KMS-11 (cell line): ENCODE measurements at regions not wholly inside any gene's neighbourhood (a gene's known extent, or its start where the extent isn't known, plus 50 kb on each side); places are given as distances from the start of the nearest gene placed in this dataset.

ENCODE experiments used
- H2AFZ ChIP-seq: fragments of 200-600 bp; sonication (generic); 2 replicates; pipeline ENCODE4 v1.6.1; 2016; ENCODE audit warnings: antibody characterized with exemption, mixed run types, low read depth
- H3K27ac ChIP-seq: fragments of 200-600 bp; sonication (generic); 2 replicates; pipeline ENCODE4 v1.6.1; 2016; ENCODE audit warnings: mild to moderate bottlenecking, mixed run types
- H3K27me3 ChIP-seq: fragments of 200-600 bp; sonication (generic); 2 replicates; pipeline ENCODE4 v1.6.1; 2017; ENCODE audit warnings: mild to moderate bottlenecking, low read depth, mixed run types, moderate library complexity; ENCODE audit not compliant: insufficient read depth
- H3K36me3 ChIP-seq: fragments of 200-600 bp; sonication (generic); 2 replicates; pipeline ENCODE4 v1.6.1; 2017; ENCODE audit warnings: mild to moderate bottlenecking, mixed run types; ENCODE audit not compliant: insufficient read depth
- H3K4me1 ChIP-seq: fragments of 200-600 bp; sonication (generic); 2 replicates; pipeline ENCODE4 v1.6.1; 2016; ENCODE audit warnings: mild to moderate bottlenecking, low read depth, mixed run types; ENCODE audit not compliant: poor library complexity, severe bottlenecking
- H3K4me2 ChIP-seq: fragments of 200-600 bp; sonication (generic); 2 replicates; pipeline ENCODE4 v1.7.0; 2016; ENCODE audit warnings: mild to moderate bottlenecking, mixed run types
- H3K4me3 ChIP-seq: fragments of 200-600 bp; sonication (generic); IDR thresholded peaks from 2 replicates; pipeline ENCODE4 v1.6.1; 2017; ENCODE audit warnings: low read depth, low read length, mixed read lengths; ENCODE audit not compliant: insufficient read depth
- H3K79me2 ChIP-seq: fragments of 200-600 bp; sonication (generic); 2 replicates; pipeline ENCODE4 v1.6.1; 2016; ENCODE audit warnings: low read depth, mixed run types; ENCODE audit not compliant: insufficient read depth
- H3K9ac ChIP-seq: fragments of 200-600 bp; sonication (generic); 2 replicates; pipeline ENCODE4 v1.6.1; 2016; ENCODE audit warnings: mild to moderate bottlenecking, mixed run types
- H4K20me1 ChIP-seq: fragments of 200-600 bp; sonication (generic); 2 replicates; pipeline ENCODE4 v1.6.1; 2016; ENCODE audit warnings: mild to moderate bottlenecking, mixed run types; ENCODE audit not compliant: insufficient read depth
- CTCF ChIP-seq: fragments of 200-600 bp; sonication (generic); conservative IDR thresholded peaks from 2 replicates; pipeline ENCODE4 v1.6.1; 2017; ENCODE audit warnings: low read depth, mild to moderate bottlenecking, antibody characterized with exemption, low read length, moderate library complexity, mixed read lengths

GRCh38 chr10:78803710-78804109, 265.1 kb upstream of the ZMIZ1 start:
- Histone ChIP-seq H3K4me3 (no peak overlapping the region), H3K9ac (no peak overlapping the region), H4K20me1 (no peaks in the 10 kb centered on the region), H3K4me1 (no peaks in the 10 kb centered on the region), H3K27ac (no peak overlapping the region), H2AFZ (no peak overlapping the region), H3K27me3 (no peaks in the 10 kb centered on the region), H3K79me2 (no peaks in the 10 kb centered on the region), H3K4me2 (no peak overlapping the region), H3K36me3 (no peaks in the 10 kb centered on the region)
- TF ChIP-seq CTCF, result no peak

- no peak overlapping the region for H3K4me2 ChIP-seq
- H3K79me2 ChIP-seq, result no peaks in the 10 kb centered on the region
- H2AFZ ChIP-seq, result no peak overlapping the region
- H3K9ac ChIP-seq, result no peak overlapping the region
- H3K4me1 ChIP-seq, result no peaks in the 10 kb centered on the region
- H3K27me3 ChIP-seq, result no peaks in the 10 kb centered on the region
- H3K36me3 ChIP-seq, result no peaks in the 10 kb centered on the region
- no peak overlapping the region for H3K27ac ChIP-seq
- no peaks in the 10 kb centered on the region for H4K20me1 ChIP-seq
- H3K4me3 ChIP-seq, result no peak overlapping the region
- no peak for TF ChIP-seq CTCF
Measured at GRCh38 chr10:78804411-78805032, 264.2 kb upstream of the ZMIZ1 start.

- no peaks in the 10 kb centered on the region for H3K79me2 ChIP-seq
- H3K4me1 ChIP-seq, result no peaks in the 10 kb centered on the region
- no peaks in the 10 kb centered on the region for H4K20me1 ChIP-seq
- no peak overlapping the region for H3K27ac ChIP-seq
- no peak overlapping the region for H3K4me2 ChIP-seq
- H3K4me3 ChIP-seq, result no peak overlapping the region
- H3K9ac ChIP-seq, result no peak overlapping the region
- TF ChIP-seq CTCF, result no peak
- no peaks in the 10 kb centered on the region for H3K27me3 ChIP-seq
- H2AFZ ChIP-seq, result no peak overlapping the region
- H3K36me3 ChIP-seq, result no peaks in the 10 kb centered on the region
Measured at GRCh38 chr10:78805176-78805575, 263.6 kb upstream of the ZMIZ1 start.

GRCh38 chr10:78806681-78807221, 262.0 kb upstream of the ZMIZ1 start:
- H3K36me3 ChIP-seq, result no peaks in the 10 kb centered on the region
- H2AFZ ChIP-seq, result no peak overlapping the region
- no peaks in the 10 kb centered on the region for H3K4me1 ChIP-seq
- no peak for TF ChIP-seq CTCF
- H3K9ac ChIP-seq, result no peak overlapping the region
- H3K27me3 ChIP-seq, result no peaks in the 10 kb centered on the region
- no peak overlapping the region for H3K27ac ChIP-seq
- H3K4me2 ChIP-seq, result no peak overlapping the region
- H3K4me3 ChIP-seq, result no peak overlapping the region
- no peaks in the 10 kb centered on the region for H3K79me2 ChIP-seq
- H4K20me1 ChIP-seq, result no peaks in the 10 kb centered on the region
